ENCODE measurements at regions not wholly inside any gene's neighbourhood (a gene's known extent, or its start where the extent isn't known, plus 50 kb on each side); places are given as distances from the start of the nearest gene placed in this dataset.

GRCh38 chr5:133681896-133682295, 69.6 kb upstream of the FSTL4 start:
- DNase-seq: no peak

GRCh38 chr5:133680830-133681565, 68.7 kb upstream of the FSTL4 start:
- no peak for DNase-seq

GRCh38 chr5:133679534-133679933, 67.2 kb upstream of the FSTL4 start:
- DNase-seq: no peak

DNA sequence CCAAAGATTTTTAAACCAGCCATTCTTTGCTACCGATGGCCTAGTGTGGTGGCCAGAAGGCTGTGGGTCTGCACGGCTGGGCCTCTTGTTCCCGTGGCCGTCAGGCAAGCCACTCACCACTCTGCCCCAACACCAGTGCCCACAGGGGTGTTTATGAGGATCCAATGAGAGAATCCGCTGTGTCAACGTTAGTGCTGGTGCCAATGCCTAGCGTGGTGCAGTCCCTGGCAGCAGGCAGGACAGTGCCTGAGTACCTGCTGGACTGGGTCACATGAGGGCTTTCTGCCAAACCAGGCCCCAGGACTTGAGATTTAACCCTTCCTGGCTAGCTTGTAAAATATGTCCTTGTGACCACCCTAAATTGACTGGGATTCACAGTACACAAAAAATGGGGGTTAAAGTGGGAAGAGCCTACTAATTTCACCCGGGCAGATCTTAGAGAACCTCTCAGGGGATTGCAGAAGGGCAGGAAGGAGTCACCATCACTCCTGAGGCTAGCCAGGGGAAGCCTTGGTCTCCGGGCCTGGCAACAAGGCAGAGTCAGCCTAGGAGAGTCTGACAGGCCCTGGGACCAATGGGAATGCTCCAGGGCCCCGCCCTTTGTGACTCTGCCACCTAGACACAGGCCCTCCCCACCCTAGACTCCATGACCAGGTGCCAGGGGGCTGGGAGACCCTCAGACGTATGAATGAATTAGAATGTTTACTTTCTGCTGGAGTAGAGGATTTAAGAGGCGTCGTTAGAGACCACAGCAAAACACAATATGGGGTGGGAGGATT, 63.2 kb upstream of the FSTL4 start:
- no peak for DNase-seq

GRCh38 chr5:133670336-133670735, 58.0 kb upstream of the FSTL4 start:
- DNase-seq: no peak

DNA sequence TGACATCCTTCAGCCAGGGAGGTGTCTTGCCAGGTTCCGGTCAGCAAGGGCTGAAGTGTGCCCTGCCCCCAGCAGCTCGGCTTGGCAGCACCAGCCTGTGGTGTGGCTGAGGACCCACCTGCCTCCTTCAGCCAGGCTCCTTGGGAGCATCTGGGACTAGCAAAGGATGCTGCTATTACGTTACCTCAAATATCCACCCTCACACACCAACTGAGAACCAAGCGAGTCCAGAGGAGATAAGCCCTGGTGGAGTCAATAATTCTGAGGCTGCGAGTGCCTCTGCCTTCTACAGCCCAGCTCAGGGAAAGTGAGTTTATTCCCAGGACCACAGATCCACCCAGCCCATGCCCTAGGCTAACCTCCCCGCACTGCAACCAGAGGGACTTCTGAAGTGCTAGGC, 57.1 kb upstream of the FSTL4 start:
- no peak for DNase-seq

GRCh38 chr5:133668458-133668857, 56.1 kb upstream of the FSTL4 start:
- no peak for DNase-seq

DNA sequence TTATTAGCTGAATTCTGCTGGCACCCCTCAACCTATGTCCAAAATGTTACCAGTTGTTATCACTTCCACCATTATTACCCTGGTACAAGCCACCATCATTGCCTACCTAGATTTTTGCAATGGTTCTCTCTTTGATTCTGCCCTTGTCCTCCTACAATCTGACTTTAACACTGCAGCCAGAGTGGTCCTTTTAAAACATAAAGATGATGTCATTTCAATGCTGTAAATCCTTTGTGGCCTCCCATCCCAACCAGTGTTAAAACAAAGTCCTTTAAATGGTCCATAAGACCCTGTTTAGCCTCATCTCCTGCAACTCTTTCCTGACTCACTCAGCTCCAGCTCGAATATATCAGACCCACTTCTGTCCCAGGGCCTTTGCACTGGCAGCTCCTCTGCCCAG, 54.9 kb upstream of the FSTL4 start:
- no peak for DNase-seq

GRCh38 chr5:133665571-133665970, 53.2 kb upstream of the FSTL4 start:
- no peak for DNase-seq

DNA sequence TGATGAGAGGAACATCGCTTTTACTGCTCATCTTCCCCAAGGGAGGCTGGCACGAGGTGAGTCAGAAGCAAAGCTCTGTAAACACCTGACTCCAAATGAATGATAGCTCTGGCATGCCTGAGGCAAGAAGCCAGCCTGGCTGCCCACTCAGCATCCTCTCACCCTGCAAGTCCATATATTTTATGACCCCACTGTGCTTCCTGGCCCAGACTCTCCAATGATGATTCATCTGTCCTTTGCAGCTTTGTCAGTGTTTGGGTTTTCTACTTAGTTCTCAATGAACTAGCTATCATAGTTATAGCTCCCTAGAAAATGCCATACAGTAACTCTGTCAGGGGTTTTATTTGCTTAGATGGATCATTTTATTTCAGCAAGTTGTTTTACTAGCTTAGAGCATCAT, 52.1 kb upstream of the FSTL4 start:
- no peak for DNase-seq

DNA sequence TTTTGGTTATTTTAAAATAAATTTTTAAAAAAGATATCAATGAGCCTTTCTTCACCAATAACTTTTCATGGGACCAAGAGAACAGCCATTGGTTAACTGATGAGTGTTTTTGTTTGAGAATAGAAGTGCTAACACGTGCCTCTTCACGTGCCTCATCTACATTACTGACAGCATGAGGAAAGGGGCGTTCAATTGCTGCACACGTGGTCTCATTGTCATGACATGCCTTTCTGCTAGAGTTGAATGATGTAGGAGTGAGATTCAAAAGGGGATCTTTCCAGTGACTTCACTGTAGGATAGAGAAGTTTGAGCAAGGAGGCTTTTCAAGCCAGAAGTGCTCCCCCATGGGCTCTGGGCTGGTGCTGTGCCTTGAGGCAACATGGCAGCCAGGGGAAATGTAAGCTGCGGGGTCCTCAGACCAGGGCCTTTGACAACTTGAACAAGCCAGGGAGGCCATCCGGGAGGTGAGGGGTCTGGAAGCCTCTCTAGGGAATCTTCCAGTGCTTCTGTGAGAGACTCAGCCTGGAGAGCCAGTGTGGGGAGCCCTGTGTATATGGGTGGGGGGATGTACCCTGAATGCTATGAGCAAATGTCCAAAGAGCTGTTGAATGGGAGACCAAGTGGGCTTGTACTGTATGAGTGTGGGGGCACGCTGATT, 51.2 kb upstream of the FSTL4 start:
- no peak for DNase-seq

- no peak for DNase-seq
Measured at GRCh38 chr5:133662578-133662977, 50.2 kb upstream of the FSTL4 start.
